Ovary (tissue), 7 donors: ENCODE measurements at regions not wholly inside any gene's neighbourhood (a gene's known extent, or its start where the extent isn't known, plus 50 kb on each side); places are given as distances from the start of the nearest gene placed in this dataset.

Experiments used
- DNase-seq, 5 donors: peaks; one replicate each; pipeline ENCODE4 v3.0.0-alpha.2; 2019 to 2020
- H3K27ac ChIP-seq, 2 donors: fragments of 200-600 bp; one replicate each; pipeline versions ENCODE4 v1.5.1 to v1.8.0; 2019 to 2022
- H3K27me3 ChIP-seq: fragments of 200-600 bp; one replicate; pipeline ENCODE4 v1.8.0; 2022
- H3K36me3 ChIP-seq: fragments of 200-600 bp; sonication (generic); one replicate; pipeline ENCODE4 v1.5.1; 2019
- H3K4me1 ChIP-seq: one replicate; pipeline ENCODE4 v1.8.1; 2013; ENCODE audit warnings: mild to moderate bottlenecking, moderate library complexity; ENCODE audit not compliant: insufficient read depth
- H3K4me3 ChIP-seq: fragments of 200-600 bp; sonication (generic); one replicate; pipeline ENCODE4 v1.5.1; 2017
- H3K9me3 ChIP-seq, 2 donors: fragments of 200-600 bp in 1 of 2; sonication (generic) in 1 of 2; one replicate each; pipeline versions ENCODE4 v1.5.1 to v1.8.1; 2013 to 2019; ENCODE audit warnings: mild to moderate bottlenecking in 1 of 2, moderate library complexity in 1 of 2
- CTCF ChIP-seq, 3 donors: fragments of 450-650 bp in 2 of 3; fragments of 200-600 bp in 1 of 3; IDR thresholded peaks; one replicate each; pipeline versions ENCODE4 v1.5.1 to v1.8.0; 2016 to 2022; ENCODE audit warnings: antibody characterized with exemption in 3 of 3, mild to moderate bottlenecking in 1 of 3
- EP300 ChIP-seq: sonication (generic); formaldehyde crosslinking; IDR thresholded peaks from one replicate; pipeline ENCODE4 v1.6.1; 2017; ENCODE audit warnings: antibody characterized with exemption
- POLR2A ChIP-seq: fragments of 450-650 bp; IDR thresholded peaks from one replicate; pipeline ENCODE4 v1.6.1; 2017; ENCODE audit warnings: antibody characterized with exemption, mild to moderate bottlenecking, moderate library complexity
- WGBS, 3 donors: extraction: QIAGEN DNeasy Blood & Tissue Kit in 1 of 3; methylation state at CpG; one replicate each; pipeline versions ENCODE4 v1.1.5 to v1.1.7; 2013 to 2017; 5-methylcytosine and 5-hydroxymethylcytosine counted together
- intact Hi-C, 4 donors: fragments of 100-400 bp; cut with DNase I; formaldehyde crosslinking; loops; one replicate each; pipeline versions ENCODE4 v1.11.0 to v1.15.1; 2022 to 2023
- donor health status: DM: no; HTN: no; CAD: no; lungs with moderate emphysema.
- donor health status: DM: no; HTN: no; CAD: no.
- donor health status: Bipolar disorder and iron deficiency.
- donor health status: DM: no; HTN: no; CAD: no.
- donor health status: DM: yes; HTN: yes; CAD: no.

- Histone ChIP-seq H3K36me3 (no peaks in the 10 kb centered on the region), H3K27me3 (no peaks in the 10 kb centered on the region), H3K4me1 (no peaks in the 10 kb centered on the region), H3K4me3 (no peak overlapping the region), H3K27ac (no peak overlapping the region), H3K9me3 (no peaks in the 10 kb centered on the region)
- 73 to 85% (median 80%) methylated on average over 3 of the region's 3 CpGs for WGBS, 3 donors
- TF ChIP-seq EP300 (no peak), POLR2A (no peak), CTCF (IDR thresholded peaks at IDR 0.05) (no peak)
- DNase-seq: no peak
- intact Hi-C loops: no loop called here
These were observed 97.1 kb downstream of the PRL start for GRCh38 chr6:22199771-22200170.

- no peaks in the 10 kb centered on the region for H3K9me3 ChIP-seq
- H3K27me3 ChIP-seq: no peaks in the 10 kb centered on the region
- TF ChIP-seq POLR2A (no peak), EP300 (no peak), CTCF (IDR thresholded peaks at IDR 0.05) (no peak)
- 82 to 87% (median 84%) methylated on average over 6 of the region's 6 CpGs for WGBS, 3 donors
- no peak overlapping the region for H3K27ac ChIP-seq
- intact Hi-C loops: no loop called here
- DNase-seq: no peak
- H3K4me1 ChIP-seq: no peaks in the 10 kb centered on the region
- no peak overlapping the region for H3K4me3 ChIP-seq
- no peaks in the 10 kb centered on the region for H3K36me3 ChIP-seq
These were observed 92.7 kb downstream of the PRL start for GRCh38 chr6:22204153-22204552.

DNA sequence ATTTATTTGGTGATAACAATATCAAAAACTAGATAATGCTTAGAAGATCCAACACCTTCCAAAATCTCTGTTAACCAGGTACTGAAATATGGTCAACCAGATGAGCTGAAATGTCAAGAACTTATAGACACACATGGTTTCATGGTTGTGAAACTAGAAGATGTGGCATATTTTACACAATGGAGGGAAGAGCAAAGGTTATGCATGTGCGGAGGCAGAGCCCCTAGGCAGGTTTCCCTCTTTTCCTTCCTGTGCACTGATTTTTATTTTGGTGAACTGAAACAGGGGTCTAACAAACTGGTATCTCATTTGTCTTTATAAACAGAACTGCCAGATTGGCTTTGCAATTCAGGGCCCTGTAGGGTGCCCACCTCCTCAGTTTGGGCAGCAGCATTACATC is 91.6 kb downstream of the PRL start:
- 93 to 100% (median 95%) methylated on average over 1 of the region's 1 CpG for WGBS, 3 donors
- H3K4me1 ChIP-seq: no peaks in the 10 kb centered on the region

DNA sequence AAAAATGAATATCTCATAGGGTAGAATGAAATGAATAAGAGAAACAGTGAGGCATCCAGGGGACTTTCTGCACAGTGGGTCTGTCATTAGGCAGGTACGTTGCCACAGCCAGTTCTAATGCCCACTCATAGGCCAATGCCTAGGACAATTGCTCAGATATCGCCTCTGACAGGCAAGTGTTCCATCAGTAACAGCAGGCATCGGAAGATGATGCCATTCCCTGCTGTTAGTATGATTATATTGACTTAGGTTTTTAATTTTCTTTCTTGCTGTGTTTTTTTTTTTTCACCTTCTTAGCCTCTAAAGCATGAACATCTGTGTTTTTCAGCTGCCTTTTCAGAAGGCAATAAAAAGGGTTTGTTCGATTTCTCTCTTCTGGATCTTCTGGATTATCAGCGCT is 90.7 kb downstream of the PRL start:
- H3K4me1 ChIP-seq: no peaks in the 10 kb centered on the region
- intact Hi-C loops: no loop called here
- no peak overlapping the region for H3K4me3 ChIP-seq
- H3K36me3 ChIP-seq: no peaks in the 10 kb centered on the region
- DNase-seq: no peak
- no peak for TF ChIP-seq POLR2A
- TF ChIP-seq CTCF (IDR thresholded peaks at IDR 0.05): no peak
- TF ChIP-seq EP300: no peak
- WGBS, 3 donors: 83 to 92% (median 89%) methylated on average over 5 of the region's 5 CpGs
- no peaks in the 10 kb centered on the region for H3K9me3 ChIP-seq
- H3K27ac ChIP-seq: no peak overlapping the region
- no peaks in the 10 kb centered on the region for H3K27me3 ChIP-seq

More for the DNA sequence above, 91.6 kb downstream of the PRL start:
- Histone ChIP-seq H3K27me3 (no peaks in the 10 kb centered on the region), H3K9me3 (no peaks in the 10 kb centered on the region), H3K27ac (no peak overlapping the region), H3K36me3 (no peaks in the 10 kb centered on the region), H3K4me3 (no peak overlapping the region)
- no peak for DNase-seq
- intact Hi-C loops: no loop called here
- TF ChIP-seq EP300: no peak
- TF ChIP-seq POLR2A: no peak
- no peak for TF ChIP-seq CTCF (IDR thresholded peaks at IDR 0.05)

GRCh38 chr6:22208026-22208425 is 88.8 kb downstream of the PRL start:
- DNase-seq: no peak
- Histone ChIP-seq H3K4me3 (no peak overlapping the region), H3K27me3 (no peaks in the 10 kb centered on the region), H3K4me1 (no peaks in the 10 kb centered on the region), H3K9me3 (no peaks in the 10 kb centered on the region), H3K27ac (no peak overlapping the region), H3K36me3 (no peaks in the 10 kb centered on the region)
- TF ChIP-seq EP300 (no peak), POLR2A (no peak), CTCF (IDR thresholded peaks at IDR 0.05) (no peak)
- 33 to 41% (median 39%) methylated on average over 1 of the region's 1 CpG for WGBS, 3 donors
- intact Hi-C loops: no loop called here
